ENCODE measurements at regions not wholly inside any gene's neighbourhood (a gene's known extent, or its start where the extent isn't known, plus 50 kb on each side); places are given as distances from the start of the nearest gene placed in this dataset.

- no peak for DNase-seq (ENCODE audit: low read depth in 2 of 2)
These were observed 502.7 kb downstream of the SOX2 start for GRCh38 chr3:182214416-182214815.

- no peak for DNase-seq (ENCODE audit: low read depth in 2 of 2)
These were observed 504.2 kb downstream of the SOX2 start for GRCh38 chr3:182215881-182216280.

- no peak for DNase-seq (ENCODE audit: low read depth in 2 of 2)
These were observed 504.7 kb downstream of the SOX2 start for GRCh38 chr3:182216311-182216970.

- no peak for DNase-seq (ENCODE audit: low read depth in 2 of 2)
These were observed 508.3 kb downstream of the SOX2 start for GRCh38 chr3:182220013-182220412.

GRCh38 chr3:182220471-182220870, 508.7 kb downstream of the SOX2 start:
- no peak for DNase-seq (ENCODE audit: low read depth in 2 of 2)

GRCh38 chr3:182226995-182227394, 515.3 kb downstream of the SOX2 start:
- no peak for DNase-seq (ENCODE audit: low read depth in 2 of 2)

- no peak for DNase-seq (ENCODE audit: low read depth in 2 of 2)
These were observed 521.7 kb downstream of the SOX2 start for GRCh38 chr3:182233405-182233804.

GRCh38 chr3:182233957-182234356, 522.2 kb downstream of the SOX2 start:
- no peak for DNase-seq (ENCODE audit: low read depth in 2 of 2)

GRCh38 chr3:182234881-182235280, 523.2 kb downstream of the SOX2 start:
- DNase-seq (ENCODE audit: low read depth in 2 of 2), result no peak

GRCh38 chr3:182235504-182235903, 523.8 kb downstream of the SOX2 start:
- DNase-seq (ENCODE audit: low read depth in 2 of 2), result no peak

GRCh38 chr3:182238126-182238525, 526.4 kb downstream of the SOX2 start:
- DNase-seq (ENCODE audit: low read depth in 2 of 2), result no peak

- no peak for DNase-seq (ENCODE audit: low read depth in 2 of 2)
These were observed 527.6 kb downstream of the SOX2 start for GRCh38 chr3:182239316-182239715.

GRCh38 chr3:182240474-182240873, 528.7 kb downstream of the SOX2 start:
- DNase-seq (ENCODE audit: low read depth in 2 of 2), result no peak

- no peak for DNase-seq (ENCODE audit: low read depth in 2 of 2)
These were observed 529.6 kb downstream of the SOX2 start for GRCh38 chr3:182241196-182241765.

- no peak for DNase-seq (ENCODE audit: low read depth in 2 of 2)
These were observed 530.2 kb downstream of the SOX2 start for GRCh38 chr3:182241766-182242488.

- no peak for DNase-seq (ENCODE audit: low read depth in 2 of 2)
These were observed 530.8 kb downstream of the SOX2 start for GRCh38 chr3:182242489-182242942.

- DNase-seq (ENCODE audit: low read depth in 2 of 2), result no peak
These were observed 531.9 kb downstream of the SOX2 start for GRCh38 chr3:182243625-182244024.

GRCh38 chr3:182244222-182244971, 532.7 kb downstream of the SOX2 start:
- no peak for DNase-seq (ENCODE audit: low read depth in 2 of 2)

GRCh38 chr3:182245059-182245458, 533.3 kb downstream of the SOX2 start:
- no peak for DNase-seq (ENCODE audit: low read depth in 2 of 2)

GRCh38 chr3:182246870-182247269, 535.1 kb downstream of the SOX2 start:
- DNase-seq (ENCODE audit: low read depth in 2 of 2), result no peak

GRCh38 chr3:182248349-182248880, 536.7 kb downstream of the SOX2 start:
- DNase-seq (ENCODE audit: low read depth in 2 of 2), result no peak

- DNase-seq (ENCODE audit: low read depth in 2 of 2), result no peak
These were observed 540.5 kb upstream of the ATP11B start for GRCh38 chr3:182252802-182253201.
